Activated naive CD8-positive, alpha-beta T cell treated with anti-CD3 and anti-CD28 coated beads, Interleukin-2, amount 50 U/mL, for 24 hours (primary cell): ENCODE measurements at regions not wholly inside any gene's neighbourhood (a gene's known extent, or its start where the extent isn't known, plus 50 kb on each side); places are given as distances from the start of the nearest gene placed in this dataset.
"Not testable (repeated sequence)": the region's sequence is repeated elsewhere in the genome, so short reads cannot be mapped to it uniquely, and the experiment has no call there.

Source experiments
- ATAC-seq: fragments of 150-1000 bp; cut with Tn5 transposase; one replicate; pipeline ENCODE4 v1.10.0; 2021
- DNase-seq: peaks from one replicate; pipeline ENCODE4 v3.0.0; 2021
- H3K27ac Mint-ChIP-seq: one replicate; pipeline ENCODE4 v1.8.0; 2021; ENCODE audit warnings: mild to moderate bottlenecking, mixed read lengths
- H3K27me3 Mint-ChIP-seq: one replicate; pipeline ENCODE4 v1.8.0; 2021; ENCODE audit warnings: mixed read lengths
- H3K36me3 Mint-ChIP-seq: one replicate; pipeline ENCODE4 v1.8.0; 2021; ENCODE audit warnings: low read depth, mixed read lengths
- H3K4me1 Mint-ChIP-seq: one replicate; pipeline ENCODE4 v1.8.0; 2021; ENCODE audit warnings: mixed read lengths
- H3K4me3 Mint-ChIP-seq: one replicate; pipeline ENCODE4 v1.8.0; 2021; ENCODE audit warnings: mild to moderate bottlenecking, moderate library complexity, mixed read lengths
- H3K9me3 Mint-ChIP-seq: one replicate; pipeline ENCODE4 v1.8.0; 2021; ENCODE audit warnings: mixed read lengths

DNA sequence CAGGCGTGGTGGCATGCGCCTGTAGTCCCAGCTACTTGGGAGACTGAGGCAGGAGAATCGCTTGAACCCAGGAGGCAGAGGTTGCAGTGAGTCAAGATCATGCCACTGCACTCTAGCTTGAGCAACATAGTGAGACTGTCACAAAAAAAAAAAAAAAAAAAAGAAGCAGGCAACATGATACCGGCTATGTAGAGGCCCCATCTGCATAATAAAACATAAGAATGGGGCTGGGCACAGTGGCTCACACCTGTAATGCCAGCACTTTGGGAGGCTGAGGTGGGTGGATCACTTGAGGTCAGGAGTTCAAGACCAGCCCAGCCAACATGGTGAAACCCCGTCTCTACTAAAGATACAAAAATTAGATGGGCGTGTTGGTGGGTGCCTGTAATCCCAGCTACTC, 304.7 kb downstream of the GJA1 start:
- not testable (repeated sequence) for DNase-seq, H3K4me3 Mint-ChIP-seq, H3K4me1 Mint-ChIP-seq, H3K9me3 Mint-ChIP-seq, H3K27me3 Mint-ChIP-seq, H3K36me3 Mint-ChIP-seq, H3K27ac Mint-ChIP-seq, ATAC-seq

DNA sequence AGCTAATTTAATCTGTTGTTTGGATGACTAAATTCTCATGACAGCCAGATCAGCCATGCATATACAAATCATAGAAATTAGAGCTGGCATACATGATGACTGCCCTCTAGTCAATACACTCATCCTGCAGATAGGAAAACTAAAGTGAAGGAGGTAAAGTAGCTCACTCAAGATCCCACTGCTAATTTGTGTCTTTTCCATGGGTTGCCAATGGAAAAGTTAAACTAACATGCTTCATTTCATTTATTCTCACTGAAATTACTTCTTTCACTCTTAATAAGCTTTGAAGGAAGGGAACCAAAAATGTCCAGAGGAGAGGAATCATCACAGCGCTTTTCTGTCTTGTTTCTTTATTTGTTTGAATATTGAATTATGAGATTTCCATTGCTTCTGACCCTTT, 308.2 kb downstream of the GJA1 start:
- DNase-seq (no peak), ATAC-seq (no peak)
- no peaks in the 10 kb centered on the region for H3K9me3 Mint-ChIP-seq
- H3K27ac Mint-ChIP-seq = no peak overlapping the region
- H3K4me3 Mint-ChIP-seq = no peak overlapping the region
- H3K27me3 Mint-ChIP-seq = no peaks in the 10 kb centered on the region
- H3K4me1 Mint-ChIP-seq = no peaks in the 10 kb centered on the region
- no peaks in the 10 kb centered on the region for H3K36me3 Mint-ChIP-seq

DNA sequence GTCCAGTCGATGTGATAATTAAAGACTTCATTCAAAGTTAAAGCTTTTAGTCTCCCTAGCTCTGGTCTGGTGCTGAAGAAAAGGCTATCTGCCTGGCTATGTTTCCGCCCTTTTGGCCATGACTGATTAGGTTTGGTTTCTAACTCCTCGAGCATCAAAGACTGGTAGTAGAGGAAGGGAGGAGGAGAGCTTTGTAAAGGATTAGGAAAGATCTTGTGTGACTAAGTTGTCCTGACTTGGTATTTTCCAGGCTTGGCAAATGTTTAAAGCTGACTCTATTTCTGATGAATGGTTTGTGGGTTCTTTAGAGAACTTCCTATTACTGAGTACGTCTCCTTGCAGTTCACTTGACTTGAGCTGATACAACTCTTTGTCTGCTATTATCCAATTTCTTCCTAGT, 312.9 kb downstream of the GJA1 start:
- no peak for ATAC-seq
- no peak for DNase-seq
- Mint-ChIP-seq H3K9me3 (peaks cover 5% of the 10 kb centered on the region), H3K27ac (no peak overlapping the region), H3K4me3 (no peak overlapping the region), H3K4me1 (no peaks in the 10 kb centered on the region), H3K27me3 (no peaks in the 10 kb centered on the region), H3K36me3 (no peaks in the 10 kb centered on the region)

DNA sequence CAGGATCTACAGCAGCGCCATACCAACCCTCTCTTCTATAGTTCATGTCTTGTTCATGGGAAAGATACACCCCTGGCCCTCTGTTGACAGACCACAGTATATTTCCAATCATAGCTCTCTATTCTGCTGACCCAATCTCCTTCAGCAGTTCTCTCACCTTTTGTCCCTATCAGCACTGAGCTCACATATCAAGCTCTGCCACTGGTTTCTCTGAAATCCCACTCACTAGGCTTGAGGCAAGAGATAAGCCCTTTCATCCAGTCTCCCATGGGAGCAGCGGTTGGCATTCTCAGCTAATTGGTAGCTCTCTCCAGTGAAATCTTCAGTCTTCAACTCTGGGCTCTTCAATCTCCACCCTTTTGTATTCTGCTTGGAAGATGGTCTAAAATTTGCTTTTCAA, 313.4 kb downstream of the GJA1 start:
- H3K27ac Mint-ChIP-seq = no peak overlapping the region
- no peaks in the 10 kb centered on the region for H3K4me1 Mint-ChIP-seq
- no peak for DNase-seq
- ATAC-seq = no peak
- no peaks in the 10 kb centered on the region for H3K36me3 Mint-ChIP-seq
- H3K27me3 Mint-ChIP-seq = no peaks in the 10 kb centered on the region
- H3K4me3 Mint-ChIP-seq = no peak overlapping the region
- H3K9me3 Mint-ChIP-seq = peaks cover 5% of the 10 kb centered on the region

DNA sequence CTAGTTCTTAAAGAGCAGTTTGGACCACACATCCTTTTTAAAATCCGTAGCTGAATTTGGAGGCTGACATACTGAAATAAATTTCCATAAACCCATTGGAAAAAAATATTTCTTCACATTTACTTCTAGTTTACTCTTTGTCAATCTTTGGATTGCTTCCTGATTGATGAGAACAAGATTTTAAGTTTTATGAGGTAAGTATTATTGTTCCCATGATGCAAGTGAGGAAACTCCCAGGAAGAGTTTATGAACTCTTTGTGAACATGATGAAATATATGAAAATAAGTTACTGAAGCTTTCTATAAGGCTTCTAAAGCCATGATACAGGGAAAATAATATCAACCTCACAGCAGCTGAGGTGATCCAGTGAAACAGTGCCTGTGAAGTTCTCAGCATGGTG, 320.0 kb downstream of the GJA1 start:
- Mint-ChIP-seq H3K4me1 (no peaks in the 10 kb centered on the region), H3K36me3 (no peaks in the 10 kb centered on the region), H3K27ac (no peak overlapping the region), H3K27me3 (no peaks in the 10 kb centered on the region), H3K4me3 (no peak overlapping the region), H3K9me3 (peaks cover 9% of the 10 kb centered on the region)
- DNase-seq = no peak
- no peak for ATAC-seq

DNA sequence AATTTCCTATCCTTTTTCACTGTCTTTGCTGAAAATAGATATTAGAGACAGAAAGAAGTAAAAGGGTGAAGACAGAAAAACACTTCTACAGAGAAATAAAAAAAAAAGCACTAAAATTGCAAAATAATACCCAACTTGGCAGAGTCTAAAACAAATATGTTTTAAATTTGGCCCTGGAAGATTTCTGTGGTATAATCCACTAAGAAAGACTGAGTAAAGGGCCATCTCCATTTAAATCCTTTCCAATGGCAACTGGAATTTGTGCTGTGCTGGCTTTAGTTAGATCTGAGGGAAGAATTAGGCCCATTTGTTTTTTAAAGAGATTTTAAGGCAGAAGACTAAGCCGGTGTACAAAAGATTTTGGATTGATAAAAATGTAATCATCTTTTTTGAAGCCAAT, 321.2 kb downstream of the GJA1 start:
- no peaks in the 10 kb centered on the region for H3K27me3 Mint-ChIP-seq
- ATAC-seq = no peak
- H3K27ac Mint-ChIP-seq = no peak overlapping the region
- no peak overlapping the region for H3K4me3 Mint-ChIP-seq
- no peak for DNase-seq
- no peaks in the 10 kb centered on the region for H3K36me3 Mint-ChIP-seq
- H3K4me1 Mint-ChIP-seq = no peaks in the 10 kb centered on the region
- peaks cover 9% of the 10 kb centered on the region for H3K9me3 Mint-ChIP-seq

DNA sequence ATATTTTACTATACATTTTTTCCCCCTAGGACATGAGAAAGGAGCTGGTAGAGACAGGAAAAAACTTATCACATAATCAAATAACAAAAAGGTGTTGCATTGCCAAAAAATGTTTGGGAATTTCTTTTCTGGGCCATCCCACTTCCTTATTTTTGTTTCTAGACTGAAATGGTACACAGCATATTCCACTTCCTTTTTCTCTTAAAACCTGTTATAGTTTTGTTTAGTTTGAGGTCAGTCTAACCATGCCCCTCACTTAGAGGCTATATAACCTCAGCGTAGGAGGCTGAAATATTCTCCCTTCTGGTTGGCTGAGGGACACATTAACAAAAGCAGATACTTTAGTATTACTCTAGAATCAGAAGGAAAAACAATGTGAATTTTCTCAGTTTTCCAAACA, 323.9 kb downstream of the GJA1 start:
- Mint-ChIP-seq H3K36me3 (no peaks in the 10 kb centered on the region), H3K27ac (no peak overlapping the region)

DNA sequence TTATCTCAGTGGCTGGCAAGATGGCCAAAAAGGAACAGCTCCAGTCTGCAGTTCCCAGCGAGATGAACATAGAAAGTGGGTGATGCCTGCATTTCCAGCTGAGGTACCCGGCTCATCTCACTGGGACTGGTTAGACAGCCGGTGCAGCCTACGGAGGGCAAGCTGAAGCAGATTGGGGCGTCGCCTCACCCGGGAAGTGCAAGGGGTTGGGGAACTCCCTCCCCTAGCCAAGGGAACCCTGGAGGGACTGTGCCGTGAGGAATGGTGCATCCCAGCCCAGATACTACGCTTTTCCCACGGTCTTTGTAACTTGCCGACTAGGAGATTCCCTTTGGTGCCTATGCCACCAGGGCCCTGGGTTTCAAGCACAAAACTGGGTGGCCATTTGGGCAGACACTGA, 324.7 kb downstream of the GJA1 start:
- Mint-ChIP-seq H3K9me3 (peaks cover 5% of the 10 kb centered on the region), H3K4me1 (no peaks in the 10 kb centered on the region), H3K27me3 (no peaks in the 10 kb centered on the region), H3K4me3 (no peak overlapping the region), H3K27ac (no peak overlapping the region), H3K36me3 (no peaks in the 10 kb centered on the region)
- ATAC-seq = no peak
- no peak for DNase-seq

More for the DNA sequence above, 323.9 kb downstream of the GJA1 start:
- no peak for ATAC-seq
- H3K4me1 Mint-ChIP-seq = no peaks in the 10 kb centered on the region
- DNase-seq = no peak
- H3K9me3 Mint-ChIP-seq = peaks cover 5% of the 10 kb centered on the region
- H3K27me3 Mint-ChIP-seq = no peaks in the 10 kb centered on the region
- H3K4me3 Mint-ChIP-seq = no peak overlapping the region

DNA sequence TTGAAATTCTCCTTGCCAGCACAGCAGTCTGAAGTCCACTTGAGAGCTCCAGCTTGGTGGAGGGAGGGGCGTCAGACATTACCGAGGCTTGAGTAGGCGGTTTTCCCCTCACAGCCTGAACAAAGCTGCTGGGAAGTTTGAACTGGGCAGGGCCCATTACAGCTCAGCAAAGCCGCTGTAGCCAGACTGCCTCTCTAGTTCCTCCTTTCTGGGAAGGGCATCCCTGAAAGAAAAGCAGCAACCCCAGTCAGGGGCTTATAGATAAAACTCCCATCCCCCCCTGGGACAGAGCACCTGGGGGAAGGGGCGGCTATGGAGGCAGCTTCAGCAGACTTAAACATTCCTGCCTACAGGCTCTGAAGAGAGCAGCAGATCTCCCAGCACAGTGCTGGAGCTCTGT, 325.3 kb downstream of the GJA1 start:
- peaks cover 5% of the 10 kb centered on the region for H3K9me3 Mint-ChIP-seq
- H3K4me1 Mint-ChIP-seq = no peaks in the 10 kb centered on the region
- DNase-seq (no peak), ATAC-seq (no peak)
- H3K27me3 Mint-ChIP-seq = no peaks in the 10 kb centered on the region
- no peaks in the 10 kb centered on the region for H3K36me3 Mint-ChIP-seq
- no peak overlapping the region for H3K4me3 Mint-ChIP-seq
- H3K27ac Mint-ChIP-seq = no peak overlapping the region

DNA sequence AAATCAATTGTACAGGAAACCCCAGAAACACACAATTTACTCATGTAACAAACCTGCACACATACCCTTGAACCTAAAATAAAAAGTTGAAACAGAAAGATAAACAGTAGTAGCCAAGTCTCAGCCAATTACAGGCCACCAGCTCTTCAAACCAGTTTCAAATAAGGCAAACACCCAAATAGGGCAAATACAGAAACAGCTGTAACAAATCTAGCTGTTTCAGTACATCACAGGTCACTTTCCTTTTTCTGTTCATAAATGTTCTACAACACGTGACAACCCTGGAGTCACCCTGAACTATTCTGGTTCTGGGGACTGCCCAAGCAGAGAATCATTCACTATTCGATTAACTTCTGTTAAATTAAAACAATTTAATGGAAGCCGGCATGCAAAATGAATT, 329.0 kb downstream of the GJA1 start:
- Mint-ChIP-seq H3K36me3 (no peaks in the 10 kb centered on the region), H3K27me3 (no peaks in the 10 kb centered on the region), H3K27ac (no peak overlapping the region), H3K4me1 (no peaks in the 10 kb centered on the region), H3K9me3 (no peaks in the 10 kb centered on the region), H3K4me3 (no peak overlapping the region)
- DNase-seq = no peak
- no peak for ATAC-seq

DNA sequence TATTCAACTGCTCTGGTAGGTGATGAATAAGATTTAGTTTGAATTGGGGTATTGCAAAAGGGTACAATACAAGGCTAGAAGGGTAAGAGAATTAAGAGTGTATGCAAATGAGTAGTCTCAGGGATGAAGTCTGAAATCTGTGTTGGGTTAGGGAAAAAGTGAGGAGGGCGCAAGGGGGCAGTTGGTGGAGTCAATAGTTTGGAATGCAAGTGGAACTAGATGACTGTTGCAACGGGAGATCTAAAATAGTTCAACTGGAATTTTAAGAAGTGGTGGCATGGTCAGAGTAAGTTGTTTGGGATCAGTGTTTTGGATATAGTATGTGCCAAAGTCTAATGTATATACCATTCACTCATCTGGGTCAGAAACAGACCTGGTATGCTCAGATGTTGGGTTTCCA, 329.6 kb downstream of the GJA1 start:
- no peaks in the 10 kb centered on the region for H3K9me3 Mint-ChIP-seq
- no peaks in the 10 kb centered on the region for H3K27me3 Mint-ChIP-seq
- ATAC-seq (no peak), DNase-seq (no peak)
- no peak overlapping the region for H3K27ac Mint-ChIP-seq
- H3K4me1 Mint-ChIP-seq = no peaks in the 10 kb centered on the region
- no peak overlapping the region for H3K4me3 Mint-ChIP-seq
- no peaks in the 10 kb centered on the region for H3K36me3 Mint-ChIP-seq

DNA sequence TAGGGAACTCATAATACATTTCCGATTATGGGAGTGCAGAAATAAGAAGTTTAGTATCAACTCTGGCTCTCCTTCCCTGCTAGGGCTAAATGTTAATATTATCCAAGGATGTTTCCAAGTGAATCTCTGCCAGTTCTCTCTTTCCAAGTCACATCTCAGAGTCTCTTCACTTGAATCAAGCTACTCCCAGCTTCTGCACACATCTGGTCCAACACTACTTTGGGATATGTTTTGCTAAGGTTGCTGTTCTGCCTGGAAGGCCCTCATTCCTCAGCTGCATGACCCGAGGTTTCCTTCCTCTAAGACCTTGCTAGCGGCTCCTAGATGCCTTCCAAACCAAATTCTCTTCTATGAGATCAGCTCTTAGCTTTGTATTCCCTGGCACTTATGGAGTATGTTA, 331.8 kb downstream of the GJA1 start:
- Mint-ChIP-seq H3K36me3 (peaks cover 2% of the 10 kb centered on the region), H3K27me3 (no peaks in the 10 kb centered on the region), H3K27ac (no peak overlapping the region), H3K4me1 (peaks cover 13% of the 10 kb centered on the region), H3K9me3 (peaks cover 7% of the 10 kb centered on the region), H3K4me3 (no peak overlapping the region)
- no peak for DNase-seq
- ATAC-seq = no peak

DNA sequence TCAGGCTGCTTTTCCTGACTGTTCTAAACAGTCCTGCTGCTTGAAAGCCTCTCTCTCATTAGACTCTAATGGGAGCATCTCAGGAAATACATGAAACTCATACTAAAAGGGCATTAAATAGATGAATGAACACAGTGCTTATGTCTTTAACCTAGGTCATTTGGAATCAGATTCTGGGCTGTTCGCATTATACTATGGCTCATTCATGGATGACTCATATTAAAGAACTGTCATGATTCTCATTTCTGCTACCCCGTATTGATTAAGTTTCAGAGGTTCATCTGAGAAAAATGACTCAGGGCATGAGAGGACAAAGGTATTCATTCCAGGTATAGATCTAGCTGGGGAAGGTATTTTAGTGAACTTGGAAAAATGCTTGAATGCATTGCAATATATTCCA, 335.5 kb downstream of the GJA1 start:
- Mint-ChIP-seq H3K36me3 (peaks cover 2% of the 10 kb centered on the region), H3K4me3 (no peak overlapping the region), H3K27ac (peak overlapping the region; percentile 16), H3K27me3 (no peaks in the 10 kb centered on the region), H3K9me3 (peaks cover 7% of the 10 kb centered on the region), H3K4me1 (peaks cover 14% of the 10 kb centered on the region)
- DNase-seq (no peak), ATAC-seq (peak; percentile 86)

DNA sequence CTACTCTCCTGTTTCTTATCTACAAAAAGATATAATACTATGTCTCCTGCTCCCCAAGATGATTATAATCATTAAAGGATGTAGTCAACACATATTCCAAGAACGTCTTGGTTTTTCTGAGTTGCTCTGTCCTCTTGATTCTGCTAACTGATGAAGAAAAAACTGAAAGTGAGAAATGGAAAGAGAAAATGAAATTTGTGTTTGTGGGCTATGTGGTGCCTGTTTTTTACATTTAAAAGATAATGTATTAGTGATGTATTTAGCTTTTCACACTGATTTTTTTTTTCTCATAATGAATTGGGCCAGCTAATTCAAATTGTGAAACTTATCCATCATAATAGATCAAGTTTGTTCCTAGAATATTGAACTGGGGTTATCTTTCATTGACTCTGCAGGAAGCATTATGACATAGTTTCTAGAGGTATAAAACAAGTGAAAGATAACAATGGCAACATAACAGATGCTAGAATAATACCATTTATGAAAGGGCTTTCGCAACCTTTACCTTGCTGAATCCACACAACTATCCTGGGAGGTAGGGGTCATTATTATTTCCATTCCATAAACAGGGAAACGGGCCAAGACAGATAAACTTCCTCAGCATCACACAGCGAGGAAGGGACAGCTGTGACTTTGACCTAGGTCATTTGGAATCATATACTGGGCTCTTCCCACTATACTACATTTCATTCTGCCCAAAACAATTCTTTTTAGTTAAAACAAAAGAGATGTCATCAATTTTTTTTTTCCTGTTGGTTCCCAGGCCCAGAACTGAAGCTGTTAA, 336.7 kb downstream of the GJA1 start:
- Mint-ChIP-seq H3K36me3 (peaks cover 2% of the 10 kb centered on the region), H3K27ac (no peak overlapping the region), H3K4me1 (peaks cover 14% of the 10 kb centered on the region), H3K9me3 (peaks cover 7% of the 10 kb centered on the region), H3K4me3 (no peak overlapping the region), H3K27me3 (no peaks in the 10 kb centered on the region)
- ATAC-seq (no peak), DNase-seq (no peak)

DNA sequence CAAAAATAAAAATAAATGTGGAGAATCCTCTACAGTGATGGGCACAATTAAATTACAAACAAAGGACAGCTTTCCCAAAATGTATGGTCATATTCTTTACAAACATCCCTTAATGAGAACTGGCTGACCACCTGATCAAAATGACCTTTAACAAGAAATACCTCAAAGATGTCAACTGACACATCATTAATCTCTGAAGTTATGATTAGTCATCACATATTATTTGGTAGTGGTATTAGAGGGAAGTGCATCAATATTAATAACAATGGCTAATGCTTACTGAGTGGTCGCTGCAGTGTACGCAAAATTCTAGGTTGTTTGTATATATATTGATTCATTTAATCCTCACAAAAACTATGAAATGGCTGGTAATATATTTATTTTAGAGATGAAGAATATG, 340.6 kb downstream of the GJA1 start:
- DNase-seq (no peak), ATAC-seq (no peak)
- Mint-ChIP-seq H3K27me3 (no peaks in the 10 kb centered on the region), H3K4me3 (no peak overlapping the region), H3K36me3 (peaks cover 2% of the 10 kb centered on the region), H3K4me1 (peaks cover 10% of the 10 kb centered on the region), H3K9me3 (peaks cover 5% of the 10 kb centered on the region), H3K27ac (no peak overlapping the region)
